HCT116 (cell line): ENCODE measurements at regions not wholly inside any gene's neighbourhood (a gene's known extent, or its start where the extent isn't known, plus 50 kb on each side); places are given as distances from the start of the nearest gene placed in this dataset.

Experiments
- ATAC-seq: fragments of 200-7000 bp; cut with Tn5 transposase; 2 replicates; pipeline ENCODE4 v1.9.1; 2020; ENCODE audit warnings: mild to moderate bottlenecking, moderate library complexity
- BruUV-seq: library from RNA; stranded (reverse); fragments of 400-500 nt; replicated peaks from 2 replicates; lab custom pipeline; 2021; lab: Mats Ljungman, UMichigan
- CTCF ChIA-PET: fragments of 300-600 bp; sonication (Branson Sonifier 250); formaldehyde crosslinking; loops from one replicate; lab custom pipeline; 2021; ENCODE audit warnings: antibody characterized with exemption; lab: Charles Lee
- POLR2A ChIA-PET: fragments of 300-600, 350-600 bp; sonication (Branson Sonifier 250); formaldehyde crosslinking; loops from one replicate; lab custom pipeline; 2021; ENCODE audit warnings: antibody characterized with exemption; lab: Charles Lee
- RAD21 ChIA-PET, 2 experiments: fragments of 300-600 bp; sonication (Branson Sonifier 250); formaldehyde crosslinking; loops; one replicate each; lab custom pipeline; 2023; ENCODE audit warnings: low total read pairs in 2 of 2; ENCODE audit not compliant: uncharacterized antibody in 2 of 2, unreplicated experiment in 2 of 2, low non-redundant PET in 1 of 2; lab: Charles Lee
- DNase-seq: peaks from one replicate; pipeline ENCODE4 v3.0.0-alpha.2; 2010; ENCODE audit warnings: low read depth, low spot score
- H2AFZ ChIP-seq: fragments of 200-600 bp; shearing (Covaris generic), sonication (generic); 2 replicates; pipeline ENCODE4 v1.6.1; 2017; ENCODE audit warnings: low read depth, mixed run types, mixed read lengths, antibody characterized with exemption, low read length; ENCODE audit not compliant: poor library complexity, severe bottlenecking
- H3K27ac ChIP-seq: 2 replicates; pipeline ENCODE4 v1.5.1; 2012; ENCODE audit warnings: low read depth, low read length
- H3K27me3 ChIP-seq: fragments of 200-600 bp; sonication (generic); 2 replicates; pipeline ENCODE4 v1.6.1; 2016; ENCODE audit warnings: mixed run types, low read length, mixed read lengths; ENCODE audit not compliant: insufficient read depth
- H3K36me3 ChIP-seq, 2 experiments: fragments of 200-500 bp in 1 of 2; fragments of 200-600 bp in 1 of 2; sonication (Bioruptor generic) in 1 of 2; sonication (generic) in 1 of 2; 2 replicates each; pipeline versions ENCODE4 v1.5.1 to v1.6.1; 2014 to 2016; ENCODE audit warnings: low read length in 2 of 2, inconsistent platforms in 1 of 2, mixed read lengths in 1 of 2, mixed run types in 1 of 2; ENCODE audit not compliant: insufficient read depth in 2 of 2, control insufficient read depth in 1 of 2
- H3K4me1 ChIP-seq, 2 experiments: fragments of 200-600 bp in 1 of 2; sonication (generic) in 1 of 2; 2 replicates each; pipeline versions ENCODE4 v1.5.1 to v1.6.1; 2012 to 2017; ENCODE audit warnings: low read length in 2 of 2, inconsistent platforms in 1 of 2, mild to moderate bottlenecking in 1 of 2, mixed read lengths in 1 of 2, mixed run types in 1 of 2, moderate library complexity in 1 of 2; ENCODE audit not compliant: insufficient read depth in 2 of 2, control insufficient read depth in 1 of 2
- H3K4me2 ChIP-seq: fragments of 200-600 bp; sonication (generic); 2 replicates; pipeline ENCODE4 v1.6.1; 2017; ENCODE audit warnings: mixed run types, low read length, mixed read lengths
- H3K4me3 ChIP-seq, 2 experiments: fragments of 200-600 bp in 1 of 2; sonication (generic) in 1 of 2; replicated peaks in 1 of 2; 2 replicates each; pipeline ENCODE4 v1.5.1; 2011 to 2016; ENCODE audit warnings: low read length in 2 of 2, control low read depth in 1 of 2, low read depth in 1 of 2, mild to moderate bottlenecking in 1 of 2, mixed read lengths in 1 of 2, mixed run types in 1 of 2
- H3K79me2 ChIP-seq: fragments of 200-600 bp; sonication (generic); 2 replicates; pipeline ENCODE4 v1.6.1; 2017; ENCODE audit warnings: mild to moderate bottlenecking, mixed run types, low read length, moderate library complexity, mixed read lengths; ENCODE audit not compliant: insufficient read depth
- H3K9ac ChIP-seq: fragments of 200-600 bp; sonication (generic); 2 replicates; pipeline ENCODE4 v1.6.1; 2016; ENCODE audit warnings: low read length, mixed read lengths
- H3K9me2 ChIP-seq: fragments of 200-600 bp; sonication (generic), shearing (Covaris generic); 2 replicates; pipeline ENCODE4 v1.6.1; 2017; ENCODE audit warnings: mixed run types, mild to moderate bottlenecking, moderate library complexity; ENCODE audit not compliant: insufficient read depth
- H3K9me3 ChIP-seq, 2 experiments: fragments of 200-500 bp in 1 of 2; fragments of 200-600 bp in 1 of 2; sonication (Bioruptor generic) in 1 of 2; sonication (generic) in 1 of 2; 2 replicates each; pipeline ENCODE4 v1.6.1; 2014 to 2017; ENCODE audit warnings: low read length in 2 of 2, mixed read lengths in 2 of 2, inconsistent platforms in 1 of 2, low read depth in 1 of 2, mild to moderate bottlenecking in 1 of 2, mixed run types in 1 of 2, moderate library complexity in 1 of 2; ENCODE audit not compliant: control insufficient read depth in 1 of 2, insufficient read depth in 1 of 2
- H4K20me1 ChIP-seq: fragments of 200-600 bp; sonication (generic), shearing (Covaris generic); 2 replicates; pipeline ENCODE4 v1.6.1; 2017; ENCODE audit warnings: mixed run types, mild to moderate bottlenecking, moderate library complexity; ENCODE audit not compliant: insufficient read depth
- CBX3 ChIP-seq: IDR thresholded peaks from 2 replicates; pipeline ENCODE4 v1.6.1; 2012; ENCODE audit warnings: low read depth
- CEBPB ChIP-seq: IDR thresholded peaks from 2 replicates; pipeline ENCODE4 v1.6.1; 2012; ENCODE audit warnings: low read depth
- ELF1 ChIP-seq: IDR thresholded peaks from 2 replicates; pipeline ENCODE4 v1.6.1; 2012; ENCODE audit warnings: low read depth, borderline replicate concordance
- POLR2A ChIP-seq: IDR thresholded peaks from 2 replicates; pipeline ENCODE4 v1.7.0; 2011; ENCODE audit warnings: borderline replicate concordance; ENCODE audit not compliant: insufficient read depth, insufficient read length; ENCODE audit errors: extremely low read depth
- POLR2AphosphoS5 ChIP-seq: IDR thresholded peaks from 2 replicates; pipeline ENCODE4 v1.6.1; 2011; ENCODE audit warnings: mild to moderate bottlenecking, low read depth, low read length, moderate library complexity
- RAD21 ChIP-seq: IDR thresholded peaks from 2 replicates; pipeline ENCODE4 v1.6.1; 2012; ENCODE audit warnings: low read depth, mild to moderate bottlenecking
- SIN3A ChIP-seq: IDR thresholded peaks from 2 replicates; pipeline ENCODE4 v1.6.1; 2012; ENCODE audit warnings: low read depth
- ZFX ChIP-seq: fragments of 450-650 bp; IDR thresholded peaks from 2 replicates; pipeline ENCODE4 v1.6.1; 2017
- ZNF274 ChIP-seq: fragments of 200-500 bp; sonication (Bioruptor generic); IDR thresholded peaks from 2 replicates; pipeline ENCODE4 v1.6.1; 2014; ENCODE audit warnings: mild to moderate bottlenecking, low read depth, low read length, inconsistent platforms
- intact Hi-C: fragments of 100-400 bp; cut with micrococcal nuclease; formaldehyde crosslinking; loops from 2 replicates; pipeline ENCODE4 v1.10.0; 2022
- TF ChIP-seq, protein P1 (sequence below): IDR thresholded peaks from 2 replicates; pipeline ENCODE4 v1.6.1; 2012; ENCODE audit warnings: low read depth
- TF ChIP-seq, protein P2 (sequence below): IDR thresholded peaks from 2 replicates; pipeline ENCODE4 v1.6.1; 2012
- TF ChIP-seq, protein P3 (sequence below), 3 experiments: fragments of 200-600 bp in 1 of 3; sonication (generic) in 1 of 3; IDR thresholded peaks in 2 of 3; conservative IDR thresholded peaks in 1 of 3; 2 replicates each; pipeline ENCODE4 v1.5.1; 2012 to 2017; ENCODE audit warnings: low read depth in 2 of 3, low read length in 2 of 3, antibody characterized with exemption in 1 of 3, borderline replicate concordance in 1 of 3, control low read depth in 1 of 3, mild to moderate bottlenecking in 1 of 3, mixed read lengths in 1 of 3, mixed run types in 1 of 3, moderate library complexity in 1 of 3; ENCODE audit not compliant: insufficient read depth in 1 of 3

DNA sequence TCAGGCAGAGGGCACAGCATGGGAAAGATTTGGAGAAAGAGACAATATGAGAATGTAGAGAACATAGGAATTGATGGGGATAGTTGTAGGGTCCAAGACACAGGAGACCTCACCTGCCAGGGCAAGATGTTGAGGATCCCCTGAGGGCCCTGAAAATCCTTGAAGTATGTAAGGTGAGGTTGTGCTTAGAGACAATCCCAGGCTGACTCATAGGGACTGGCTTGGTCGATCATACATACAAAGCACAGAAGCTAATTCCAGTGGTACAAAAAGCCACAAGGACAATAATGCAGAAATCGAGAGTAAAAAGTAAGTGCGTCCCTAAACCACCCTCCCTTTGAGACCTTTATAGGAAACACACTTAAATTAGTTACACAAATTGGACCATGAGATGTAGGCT lies 468.2 kb downstream of the MIAT start:
- ATAC-seq, result no peak
- RAD21 ChIA-PET, result no interaction called here

DNA sequence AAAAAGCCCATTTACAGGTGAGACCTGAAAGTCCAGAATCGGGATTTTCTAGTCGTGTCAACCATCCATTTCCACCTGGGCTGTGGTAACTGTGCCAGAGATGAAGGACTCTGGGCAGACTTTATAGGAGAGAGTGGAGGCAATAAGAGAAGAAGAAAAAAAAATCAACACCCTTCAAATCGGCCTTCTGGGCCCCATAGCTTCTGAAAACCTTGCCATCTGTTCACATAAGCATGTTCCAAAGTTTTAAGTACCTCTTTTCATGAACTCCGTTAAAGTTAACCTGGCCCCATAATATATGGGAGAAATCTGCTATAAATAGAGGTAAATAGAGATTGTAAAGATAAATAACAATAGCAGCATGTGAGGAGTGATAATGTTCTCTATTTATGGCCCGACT lies 470.5 kb downstream of the MIAT start:
- DNase-seq (no peak), ATAC-seq (no peak)
- RAD21 ChIA-PET, result no interaction called here
- H3K9ac ChIP-seq, result no peak overlapping the region
- H3K27ac ChIP-seq, result no peak overlapping the region
- no peak overlapping the region for H3K4me3 ChIP-seq
- no peak overlapping the region for H3K4me2 ChIP-seq
- CTCF ChIA-PET, result no interaction called here
- H3K27me3 ChIP-seq, result 0 out of 2 replicates have a peak, but pooled peaks cover 6% of the 10 kb centered on the region
- no peaks in the 10 kb centered on the region for H3K9me3 ChIP-seq
- intact Hi-C loops, result no loop called here
- no TSS peak for BruUV-seq
- POLR2A ChIA-PET, result no interaction called here
- H4K20me1 ChIP-seq, result no peaks in the 10 kb centered on the region
- H3K9me2 ChIP-seq, result no peaks in the 10 kb centered on the region
- H3K36me3 ChIP-seq, result no peaks in the 10 kb centered on the region
- H3K4me1 ChIP-seq, result peaks cover 0 to 11% of the 10 kb centered on the region in 2 experiments; a peak in 2 of 4 replicates
- no peak overlapping the region for H2AFZ ChIP-seq
- no peaks in the 10 kb centered on the region for H3K79me2 ChIP-seq
- TF ChIP-seq, protein P1, sequence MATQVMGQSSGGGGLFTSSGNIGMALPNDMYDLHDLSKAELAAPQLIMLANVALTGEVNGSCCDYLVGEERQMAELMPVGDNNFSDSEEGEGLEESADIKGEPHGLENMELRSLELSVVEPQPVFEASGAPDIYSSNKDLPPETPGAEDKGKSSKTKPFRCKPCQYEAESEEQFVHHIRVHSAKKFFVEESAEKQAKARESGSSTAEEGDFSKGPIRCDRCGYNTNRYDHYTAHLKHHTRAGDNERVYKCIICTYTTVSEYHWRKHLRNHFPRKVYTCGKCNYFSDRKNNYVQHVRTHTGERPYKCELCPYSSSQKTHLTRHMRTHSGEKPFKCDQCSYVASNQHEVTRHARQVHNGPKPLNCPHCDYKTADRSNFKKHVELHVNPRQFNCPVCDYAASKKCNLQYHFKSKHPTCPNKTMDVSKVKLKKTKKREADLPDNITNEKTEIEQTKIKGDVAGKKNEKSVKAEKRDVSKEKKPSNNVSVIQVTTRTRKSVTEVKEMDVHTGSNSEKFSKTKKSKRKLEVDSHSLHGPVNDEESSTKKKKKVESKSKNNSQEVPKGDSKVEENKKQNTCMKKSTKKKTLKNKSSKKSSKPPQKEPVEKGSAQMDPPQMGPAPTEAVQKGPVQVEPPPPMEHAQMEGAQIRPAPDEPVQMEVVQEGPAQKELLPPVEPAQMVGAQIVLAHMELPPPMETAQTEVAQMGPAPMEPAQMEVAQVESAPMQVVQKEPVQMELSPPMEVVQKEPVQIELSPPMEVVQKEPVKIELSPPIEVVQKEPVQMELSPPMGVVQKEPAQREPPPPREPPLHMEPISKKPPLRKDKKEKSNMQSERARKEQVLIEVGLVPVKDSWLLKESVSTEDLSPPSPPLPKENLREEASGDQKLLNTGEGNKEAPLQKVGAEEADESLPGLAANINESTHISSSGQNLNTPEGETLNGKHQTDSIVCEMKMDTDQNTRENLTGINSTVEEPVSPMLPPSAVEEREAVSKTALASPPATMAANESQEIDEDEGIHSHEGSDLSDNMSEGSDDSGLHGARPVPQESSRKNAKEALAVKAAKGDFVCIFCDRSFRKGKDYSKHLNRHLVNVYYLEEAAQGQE, result no peak
- TF ChIP-seq ZNF274, result no peak
- no peak for TF ChIP-seq CBX3
- TF ChIP-seq, protein P2, sequence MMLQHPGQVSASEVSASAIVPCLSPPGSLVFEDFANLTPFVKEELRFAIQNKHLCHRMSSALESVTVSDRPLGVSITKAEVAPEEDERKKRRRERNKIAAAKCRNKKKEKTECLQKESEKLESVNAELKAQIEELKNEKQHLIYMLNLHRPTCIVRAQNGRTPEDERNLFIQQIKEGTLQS, result no peak
- TF ChIP-seq CEBPB, result no peak
- no peak for TF ChIP-seq ELF1
- no peak for TF ChIP-seq ZFX

More for the DNA sequence above, 468.2 kb downstream of the MIAT start:
- Histone ChIP-seq H3K4me1 (peaks cover 0 to 5% of the 10 kb centered on the region in 2 experiments; a peak in 1 of 4 replicates), H3K36me3 (no peaks in the 10 kb centered on the region), H2AFZ (no peak overlapping the region), H3K27ac (no peak overlapping the region), H3K4me2 (no peak overlapping the region), H3K4me3 (no peak overlapping the region), H4K20me1 (no peaks in the 10 kb centered on the region), H3K79me2 (no peaks in the 10 kb centered on the region), H3K27me3 (0 out of 2 replicates have a peak, but pooled peaks cover 6% of the 10 kb centered on the region), H3K9me3 (no peaks in the 10 kb centered on the region), H3K9me2 (no peaks in the 10 kb centered on the region), H3K9ac (no peak overlapping the region)
- no peak for DNase-seq
- TF ChIP-seq RAD21, result no peak
- TF ChIP-seq SIN3A, result no peak
- no peak for TF ChIP-seq POLR2A
- no peak for TF ChIP-seq CEBPB
- TF ChIP-seq, protein P2, result no peak
- TF ChIP-seq ELF1, result no peak
- TF ChIP-seq, protein P3, sequence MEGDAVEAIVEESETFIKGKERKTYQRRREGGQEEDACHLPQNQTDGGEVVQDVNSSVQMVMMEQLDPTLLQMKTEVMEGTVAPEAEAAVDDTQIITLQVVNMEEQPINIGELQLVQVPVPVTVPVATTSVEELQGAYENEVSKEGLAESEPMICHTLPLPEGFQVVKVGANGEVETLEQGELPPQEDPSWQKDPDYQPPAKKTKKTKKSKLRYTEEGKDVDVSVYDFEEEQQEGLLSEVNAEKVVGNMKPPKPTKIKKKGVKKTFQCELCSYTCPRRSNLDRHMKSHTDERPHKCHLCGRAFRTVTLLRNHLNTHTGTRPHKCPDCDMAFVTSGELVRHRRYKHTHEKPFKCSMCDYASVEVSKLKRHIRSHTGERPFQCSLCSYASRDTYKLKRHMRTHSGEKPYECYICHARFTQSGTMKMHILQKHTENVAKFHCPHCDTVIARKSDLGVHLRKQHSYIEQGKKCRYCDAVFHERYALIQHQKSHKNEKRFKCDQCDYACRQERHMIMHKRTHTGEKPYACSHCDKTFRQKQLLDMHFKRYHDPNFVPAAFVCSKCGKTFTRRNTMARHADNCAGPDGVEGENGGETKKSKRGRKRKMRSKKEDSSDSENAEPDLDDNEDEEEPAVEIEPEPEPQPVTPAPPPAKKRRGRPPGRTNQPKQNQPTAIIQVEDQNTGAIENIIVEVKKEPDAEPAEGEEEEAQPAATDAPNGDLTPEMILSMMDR (IDR thresholded peaks at IDR 0.05 in 2 of 3, conservative IDR thresholded peaks at IDR 0.05 in 1 of 3; ENCODE audit: borderline replicate concordance in 1 of 3, insufficient read depth in 1 of 3, low read depth in 2 of 3, low read length in 2 of 3), result no peak
- TF ChIP-seq POLR2AphosphoS5, result no peak
- POLR2A ChIA-PET, result no interaction called here
- intact Hi-C loops, result no loop called here
- CTCF ChIA-PET, result no interaction called here
- BruUV-seq, result no TSS peak
